NCI-H510A treated with DMSO at 0.1 percent for 48 hours (cell line): ENCODE measurements at regions not wholly inside any gene's neighbourhood (a gene's known extent, or its start where the extent isn't known, plus 50 kb on each side); places are given as distances from the start of the nearest gene placed in this dataset.
"Not testable (repeated sequence)": the region's sequence is repeated elsewhere in the genome, so short reads cannot be mapped to it uniquely, and the experiment has no call there.

Experiments
- DNase-seq: peaks from one replicate; lab custom pipeline; 2025; lab: John Stamatoyannopoulos, UW

DNA sequence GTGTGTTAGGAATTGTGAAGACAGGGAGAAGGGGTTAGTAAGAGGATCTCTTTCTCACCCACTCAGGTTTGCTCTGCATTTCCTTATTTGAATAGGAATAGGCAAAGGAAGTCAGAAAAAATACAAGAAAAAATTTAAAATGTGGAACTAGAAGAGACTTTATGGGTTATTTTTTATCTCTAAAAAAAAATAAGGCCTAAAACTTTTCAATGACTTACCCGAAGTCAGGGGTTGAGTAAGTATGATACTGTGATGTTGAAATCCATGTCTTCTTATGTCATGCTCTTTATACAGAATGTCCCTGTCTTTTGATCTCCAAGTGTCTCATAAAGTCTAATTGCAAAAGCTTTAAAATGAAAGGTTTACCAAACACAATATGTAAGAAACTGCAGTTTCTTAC lies 148.3 kb upstream of the PIK3R1 start:
- no peak for DNase-seq

DNA sequence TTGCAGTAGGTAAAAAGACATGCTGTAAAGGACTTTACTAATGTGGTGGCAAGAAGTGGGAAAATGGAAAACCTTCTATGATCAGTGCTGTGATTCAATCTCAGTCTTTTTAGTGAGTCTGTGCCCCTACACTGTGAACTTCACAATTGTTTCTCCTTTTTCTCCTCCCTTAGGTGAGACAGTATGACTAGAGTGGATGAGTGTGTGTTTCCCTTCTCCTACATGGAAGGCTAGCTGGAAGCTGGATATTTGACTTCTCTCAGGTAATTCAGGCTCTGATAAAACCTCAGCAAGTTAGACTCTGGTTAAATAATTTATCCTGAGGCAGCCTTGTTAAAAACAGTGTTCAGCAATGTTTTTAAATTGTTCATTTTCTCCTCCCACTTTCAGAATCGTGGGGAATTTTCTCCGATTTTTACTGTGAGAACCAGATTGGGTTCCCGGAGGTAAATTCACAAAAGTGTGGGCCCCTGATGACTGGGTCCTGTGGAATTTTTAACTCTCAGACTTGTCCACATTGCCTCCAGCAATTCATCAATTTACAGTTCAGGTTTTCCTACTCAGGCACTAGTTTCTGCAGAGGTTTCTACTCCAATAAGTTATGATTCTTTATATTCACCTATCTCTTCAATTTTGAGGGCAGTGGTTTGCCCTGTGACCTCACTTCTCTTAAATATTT lies 149.1 kb upstream of the PIK3R1 start:
- DNase-seq = no peak

DNA sequence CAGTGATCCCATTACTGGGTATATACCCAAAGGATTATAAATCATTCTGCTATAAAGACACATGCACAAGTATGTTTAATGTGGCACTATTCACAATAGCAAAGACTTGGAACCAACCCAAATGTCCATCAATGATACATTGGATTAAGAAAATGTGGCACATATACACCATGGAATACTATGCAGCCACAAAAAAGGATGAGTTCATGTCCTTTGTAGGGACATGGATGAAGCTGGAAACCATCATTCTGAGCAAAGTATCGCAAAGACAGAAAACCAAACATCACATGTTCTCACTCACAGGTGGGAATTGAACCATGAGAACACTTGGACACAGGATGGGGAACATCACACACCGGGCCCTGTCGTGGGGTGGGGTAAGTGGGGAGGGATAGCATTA lies 150.2 kb upstream of the PIK3R1 start:
- not testable (repeated sequence) for DNase-seq

DNA sequence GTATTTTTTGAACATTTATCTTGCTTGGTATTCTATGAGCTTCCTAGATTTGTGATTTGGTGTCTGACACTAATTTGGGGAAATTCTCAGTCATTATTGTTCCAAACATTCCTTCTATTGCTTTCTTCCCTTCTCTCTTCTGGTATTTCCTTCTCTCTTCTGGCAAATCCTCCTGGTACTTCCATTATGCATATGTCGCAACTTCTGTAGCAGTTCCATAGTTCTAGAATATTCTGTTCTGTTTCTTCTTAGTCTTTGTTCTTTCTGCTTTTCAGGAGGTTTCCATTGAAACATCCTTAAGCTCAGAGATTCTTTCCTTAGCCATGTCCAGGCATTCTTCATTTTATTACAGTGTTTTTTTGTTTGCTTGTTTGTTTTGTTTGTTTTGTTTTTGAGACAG lies 155.2 kb upstream of the PIK3R1 start:
- no peak for DNase-seq

DNA sequence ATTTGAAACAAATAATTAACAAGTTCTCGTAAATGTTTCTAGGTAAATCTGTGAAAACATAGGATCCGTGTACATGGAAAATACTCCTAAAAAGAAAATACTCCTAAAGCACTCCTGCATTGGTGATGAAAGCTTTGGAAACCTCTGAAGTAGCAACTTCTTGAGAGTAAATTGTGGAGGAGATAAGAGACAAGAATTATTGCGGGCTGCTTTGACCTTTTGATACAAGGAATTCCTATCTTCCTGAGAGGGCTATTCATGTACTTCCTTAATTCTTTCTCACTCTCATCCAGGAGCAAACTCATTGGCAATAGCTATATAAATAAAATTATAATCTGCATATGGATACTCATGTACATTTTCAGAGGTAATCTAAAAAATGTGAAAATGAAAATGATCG lies 158.4 kb upstream of the PIK3R1 start:
- no peak for DNase-seq

DNA sequence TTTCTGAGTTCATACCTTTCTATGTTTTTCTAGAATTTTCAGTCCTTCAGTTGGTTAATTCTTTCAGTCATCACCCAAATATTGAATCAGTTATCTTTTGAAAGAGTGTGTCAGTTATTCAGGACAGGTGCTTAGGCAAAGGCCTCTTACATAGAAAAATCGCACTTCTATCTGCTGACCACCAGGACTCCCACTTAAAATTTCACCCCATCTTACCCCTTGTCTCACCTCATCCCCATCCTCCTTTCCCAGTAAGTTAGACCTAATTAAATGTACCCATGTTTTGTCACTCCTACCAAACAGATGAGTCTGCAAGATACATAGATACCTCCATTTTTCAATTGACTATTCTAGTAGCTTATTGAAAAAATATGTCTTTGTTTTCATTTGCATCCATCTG lies 159.9 kb upstream of the PIK3R1 start:
- no peak for DNase-seq

DNA sequence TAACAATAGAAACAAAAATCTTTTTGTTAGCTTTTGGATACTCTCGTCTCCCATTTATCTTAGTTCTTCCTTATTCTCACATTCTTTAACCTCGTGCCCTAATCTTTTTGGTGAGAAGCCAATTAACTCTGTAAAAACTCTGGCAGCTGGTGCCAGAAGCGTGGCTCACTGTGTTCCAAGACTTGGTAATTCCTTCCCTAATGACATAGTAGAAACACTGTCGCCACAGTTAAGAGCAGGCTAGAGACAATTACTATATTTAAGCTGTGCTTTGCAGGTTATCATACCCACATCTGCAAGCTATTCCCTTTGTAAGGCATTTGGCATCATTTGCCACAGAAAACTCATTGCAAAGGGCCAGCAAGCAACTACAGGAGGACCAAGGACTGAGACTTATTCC lies 160.9 kb upstream of the PIK3R1 start:
- DNase-seq = no peak

DNA sequence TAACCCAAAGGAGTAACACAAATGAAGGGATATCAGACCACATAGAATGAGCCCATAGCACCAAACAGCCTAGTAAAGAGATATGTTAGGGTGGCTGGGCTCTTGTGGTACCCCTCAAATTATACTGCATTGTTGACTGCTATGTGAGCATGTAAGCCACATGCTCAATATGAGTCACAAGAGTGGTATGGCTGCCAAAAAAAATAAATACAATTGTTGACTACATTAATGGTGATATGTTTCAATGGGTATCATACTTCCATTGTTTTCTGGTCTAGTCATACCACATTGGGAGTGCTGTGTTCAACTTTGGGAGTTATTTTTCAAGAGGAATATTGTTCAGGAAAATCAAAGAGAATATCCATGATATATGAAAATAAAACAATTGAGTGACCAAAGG lies 162.4 kb upstream of the PIK3R1 start:
- no peak for DNase-seq

DNA sequence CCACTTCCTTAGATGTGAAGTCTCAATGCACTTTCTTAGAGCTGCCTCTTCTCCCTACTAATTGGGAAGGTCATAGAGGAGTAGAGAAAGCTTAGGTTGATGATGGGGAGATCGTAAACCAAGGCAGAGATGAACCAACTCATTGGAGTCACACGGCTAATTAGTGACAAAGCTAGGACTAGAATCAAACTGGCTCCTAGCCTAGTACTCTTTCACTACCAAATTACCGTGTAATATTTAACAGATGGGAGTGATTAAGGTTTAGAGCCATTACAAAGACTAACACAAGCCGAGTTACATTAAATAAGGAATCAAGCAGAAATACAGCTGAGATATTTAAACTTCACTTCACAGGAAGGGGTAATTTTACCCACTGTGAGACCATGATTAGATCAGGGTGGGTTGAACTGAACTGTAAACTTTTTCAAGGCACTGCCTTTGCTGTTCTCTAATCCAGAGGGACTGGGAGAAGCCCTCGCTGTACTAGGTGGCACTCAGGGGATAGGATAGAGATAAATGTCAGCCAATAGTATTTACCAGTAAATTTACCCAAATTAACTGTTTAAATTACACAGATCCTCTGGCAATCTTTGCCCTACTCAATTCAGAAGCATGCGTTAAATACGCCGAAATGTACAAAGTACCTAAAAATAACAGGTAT lies 166.4 kb upstream of the PIK3R1 start:
- no peak for DNase-seq

DNA sequence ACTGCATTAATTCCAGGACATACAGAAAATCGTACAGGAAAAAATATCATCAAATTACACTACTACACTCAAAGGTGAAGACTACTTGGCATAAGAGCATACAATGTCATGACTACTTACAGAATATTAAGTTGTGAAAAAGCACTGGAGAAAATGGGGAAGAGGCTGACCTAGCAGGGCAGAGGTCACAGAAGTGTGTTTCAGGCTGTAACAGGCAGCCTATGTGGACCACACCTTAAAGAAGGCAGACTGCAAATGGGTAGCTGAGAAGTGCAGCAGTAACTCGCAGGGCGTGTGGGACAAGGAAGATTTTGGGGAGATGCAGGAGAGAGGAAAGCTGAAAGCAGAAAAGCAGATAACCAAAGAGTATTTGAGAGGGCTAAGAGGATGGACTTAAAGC lies 167.0 kb upstream of the PIK3R1 start:
- no peak for DNase-seq

DNA sequence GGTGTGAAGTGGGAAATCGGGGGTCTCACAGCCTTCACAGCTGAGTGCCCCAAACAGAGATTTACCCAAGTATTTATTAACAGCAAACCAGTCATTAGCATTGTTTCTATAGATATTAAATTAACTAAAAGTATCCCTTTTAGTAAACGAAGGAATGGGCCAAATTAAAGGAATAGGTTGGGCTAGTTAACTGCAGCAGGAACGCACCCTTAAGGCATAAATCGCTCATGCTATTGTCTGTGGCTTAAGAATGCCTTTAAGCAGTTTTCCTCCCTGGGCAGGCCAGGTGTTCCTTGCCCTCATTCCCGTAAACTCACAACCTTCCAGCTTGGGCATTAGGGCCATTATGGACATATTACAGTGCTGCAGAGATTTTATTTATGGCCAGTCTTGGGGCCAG lies 167.5 kb upstream of the PIK3R1 start:
- not testable (repeated sequence) for DNase-seq

DNA sequence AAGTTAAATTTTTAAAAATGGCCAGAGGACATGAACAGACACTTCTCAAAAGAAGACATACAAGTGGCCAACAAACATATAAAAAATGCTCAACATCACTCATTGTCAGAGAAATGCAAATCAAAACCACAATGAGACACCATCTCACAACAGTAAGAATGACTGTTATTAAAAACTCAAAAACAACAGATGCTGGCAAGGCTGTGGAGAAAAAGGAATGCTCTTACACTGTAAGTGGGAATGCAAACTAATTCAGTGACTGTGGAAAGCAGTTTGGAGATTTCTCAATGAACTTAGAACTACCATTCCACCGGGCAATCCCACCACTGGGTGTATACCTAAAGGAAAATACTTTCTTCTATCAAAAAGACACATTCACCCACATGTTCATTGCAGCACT lies 168.5 kb upstream of the PIK3R1 start:
- DNase-seq = no peak

DNA sequence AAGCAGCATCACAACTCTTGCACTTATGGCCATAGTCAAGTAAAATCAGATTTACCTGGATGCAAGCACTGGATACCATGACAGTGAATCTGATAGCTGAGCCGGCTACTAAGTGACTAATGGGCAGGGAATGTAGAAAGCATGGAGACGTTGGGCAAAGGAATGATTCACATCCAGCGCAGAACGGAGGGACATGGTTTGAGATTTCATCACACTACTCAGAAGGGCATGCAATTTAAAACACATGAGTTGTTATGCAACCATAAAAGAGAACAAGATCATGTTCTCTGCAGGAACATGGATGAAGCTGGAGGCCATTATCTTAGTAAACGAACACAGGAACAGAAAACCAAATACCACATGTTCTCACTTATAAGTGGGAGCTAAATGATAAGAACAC lies 169.1 kb upstream of the PIK3R1 start:
- no peak for DNase-seq

DNA sequence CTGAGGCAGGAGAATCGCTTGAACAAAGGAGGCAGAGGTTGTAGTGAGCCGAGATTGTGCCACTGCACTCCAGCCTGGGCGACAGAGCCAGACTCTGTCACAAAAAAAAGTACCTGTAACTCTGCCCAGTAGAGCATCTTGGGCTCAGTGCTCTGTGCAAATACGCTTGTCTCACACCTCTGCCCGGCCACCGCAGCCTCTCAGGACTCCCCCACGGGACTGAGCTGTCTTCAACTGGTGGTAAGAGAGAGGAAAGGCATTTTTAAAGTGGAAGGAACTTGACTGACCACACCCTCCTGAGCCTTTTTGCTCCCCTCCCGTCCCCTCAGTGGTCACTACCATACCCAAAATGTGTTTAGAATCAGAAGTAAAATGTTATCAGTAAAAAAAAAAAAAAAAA lies 174.3 kb upstream of the PIK3R1 start:
- no peak for DNase-seq

DNA sequence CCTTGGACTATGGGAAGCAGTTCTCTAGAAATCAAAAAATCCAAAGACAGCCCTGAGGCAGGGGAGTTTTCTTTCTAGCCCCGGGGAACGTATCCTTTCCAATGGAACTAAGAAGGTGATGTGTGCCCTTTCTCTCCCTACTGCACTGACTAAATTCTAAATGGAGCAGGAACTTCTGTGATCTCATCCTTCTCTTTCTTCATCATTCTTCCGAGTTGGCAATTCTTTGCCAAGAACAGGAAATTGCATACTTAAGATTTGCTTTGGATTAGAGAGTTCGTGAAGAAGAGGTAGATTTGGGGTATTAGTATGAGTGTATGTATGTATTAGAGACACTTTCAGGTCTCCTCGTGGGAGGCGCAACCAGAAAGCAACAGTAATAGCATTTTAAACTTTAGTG lies 178.0 kb upstream of the PIK3R1 start:
- no peak for DNase-seq

DNA sequence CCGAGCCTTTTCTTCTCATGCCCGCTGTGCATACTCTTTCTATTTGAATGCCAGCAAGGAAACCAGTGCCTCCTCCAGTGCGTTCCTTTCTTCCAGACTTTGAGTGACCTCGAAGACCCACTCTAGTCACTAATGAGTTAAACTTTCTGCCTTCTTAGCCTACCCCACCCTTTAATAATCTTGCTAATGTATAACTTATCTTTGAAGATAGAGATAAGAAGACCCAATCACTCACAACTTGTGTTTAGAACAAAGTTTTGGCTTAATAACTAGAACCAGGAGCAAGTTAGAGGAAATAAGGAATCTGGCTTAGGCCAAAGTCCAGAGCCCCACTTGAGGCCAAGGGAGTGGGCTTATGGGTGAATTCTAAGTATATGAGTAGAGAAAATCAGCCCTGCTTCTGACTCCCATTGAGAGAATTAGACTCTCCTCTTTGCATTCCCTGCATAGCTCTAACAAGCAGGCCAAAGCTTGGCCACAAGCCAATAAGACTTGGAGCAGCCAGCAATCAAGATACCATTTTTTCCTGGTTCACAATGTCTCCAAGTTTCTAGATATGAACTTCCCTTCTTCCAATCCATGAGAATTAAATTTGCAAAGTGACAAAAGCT lies 181.5 kb upstream of the PIK3R1 start:
- no peak for DNase-seq

DNA sequence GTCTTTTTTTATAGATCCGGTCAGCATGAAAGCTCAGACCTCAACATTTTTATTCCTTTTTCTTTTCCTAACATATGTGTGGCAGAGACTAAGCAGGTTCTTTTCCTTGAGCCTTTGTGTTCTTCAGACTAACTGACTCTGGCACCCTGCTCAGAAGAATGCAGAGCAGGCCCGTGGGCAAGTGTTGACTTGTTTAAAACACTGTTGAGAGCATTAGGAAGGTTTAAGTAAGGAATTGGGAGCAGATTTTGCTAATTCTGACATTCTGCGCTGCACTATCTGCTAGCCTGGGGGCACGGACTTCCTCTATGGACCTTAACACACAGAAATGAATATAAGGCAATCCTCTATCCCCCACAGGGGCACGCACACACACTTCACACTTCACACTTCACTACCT lies 182.5 kb upstream of the PIK3R1 start:
- no peak for DNase-seq

DNA sequence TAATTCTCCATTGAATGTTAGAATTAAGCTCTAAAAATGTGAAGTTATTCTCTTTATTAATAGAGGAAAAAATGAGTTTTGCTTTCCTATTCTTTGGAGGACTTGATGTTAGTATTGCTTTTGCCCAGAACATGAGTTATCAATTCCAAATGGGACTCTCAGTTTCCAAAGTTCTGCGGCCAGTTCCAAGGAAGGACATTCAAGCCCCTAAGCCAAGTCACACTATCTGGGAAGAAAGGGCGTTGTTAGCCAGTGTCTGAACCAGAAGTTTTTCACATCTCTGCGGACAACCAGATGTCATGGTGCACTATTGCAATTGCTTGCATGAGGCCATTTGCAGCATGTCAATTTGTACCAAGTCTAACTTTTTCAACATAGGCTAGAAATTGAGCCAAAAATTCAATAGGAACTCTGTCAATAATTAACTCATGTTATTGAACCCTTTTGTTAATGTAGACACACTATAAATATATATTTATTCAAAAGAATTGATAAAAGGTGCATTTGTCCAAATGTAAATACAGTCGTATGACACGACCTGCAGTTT lies 183.3 kb upstream of the PIK3R1 start:
- no peak for DNase-seq

DNA sequence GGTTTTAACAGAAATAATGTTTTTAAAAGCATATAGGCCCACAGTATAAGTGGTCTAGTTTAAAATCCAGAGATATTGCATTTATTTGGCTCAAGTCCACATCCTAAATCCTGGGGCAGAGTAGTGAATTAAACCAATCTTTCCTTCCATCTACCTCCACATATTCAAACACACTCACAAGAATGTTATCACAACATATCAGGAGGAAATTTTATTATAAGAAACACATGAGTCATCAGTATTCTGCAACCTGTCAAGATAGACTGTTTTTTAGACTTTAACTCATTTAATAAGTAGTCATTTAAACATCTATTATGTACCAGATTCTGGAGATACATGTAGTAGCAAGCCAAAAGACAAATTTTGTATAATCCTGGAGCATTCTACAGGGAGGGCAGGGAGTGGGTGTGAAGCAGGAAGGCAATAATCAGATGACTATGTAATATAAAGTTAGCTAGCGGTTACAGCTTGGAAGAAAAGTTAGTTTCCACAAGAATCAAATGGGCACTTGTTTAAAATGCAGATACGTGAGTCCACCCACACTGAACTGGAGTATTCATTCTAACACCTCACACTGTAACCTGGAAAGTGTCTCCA lies 187.3 kb upstream of the PIK3R1 start:
- no peak for DNase-seq

DNA sequence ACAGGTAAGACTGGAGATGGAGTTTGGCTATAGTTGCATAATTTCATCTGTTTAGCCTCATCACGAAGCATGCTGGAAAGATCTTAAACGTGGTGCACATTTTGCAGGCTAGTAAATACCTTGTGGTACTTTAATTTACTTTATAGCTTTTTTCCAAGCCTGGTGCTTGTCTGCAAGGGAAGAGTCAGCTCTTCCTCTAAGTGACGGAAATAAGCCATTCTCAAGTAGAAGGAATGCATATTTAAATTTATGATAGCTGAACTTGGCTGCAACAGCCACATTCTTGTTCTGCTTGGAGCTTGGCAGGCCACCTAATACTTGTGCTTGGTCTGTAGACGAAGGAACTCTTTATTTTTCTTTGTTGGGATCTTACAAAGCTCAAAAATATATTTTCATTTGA lies 188.0 kb upstream of the PIK3R1 start:
- no peak for DNase-seq

DNA sequence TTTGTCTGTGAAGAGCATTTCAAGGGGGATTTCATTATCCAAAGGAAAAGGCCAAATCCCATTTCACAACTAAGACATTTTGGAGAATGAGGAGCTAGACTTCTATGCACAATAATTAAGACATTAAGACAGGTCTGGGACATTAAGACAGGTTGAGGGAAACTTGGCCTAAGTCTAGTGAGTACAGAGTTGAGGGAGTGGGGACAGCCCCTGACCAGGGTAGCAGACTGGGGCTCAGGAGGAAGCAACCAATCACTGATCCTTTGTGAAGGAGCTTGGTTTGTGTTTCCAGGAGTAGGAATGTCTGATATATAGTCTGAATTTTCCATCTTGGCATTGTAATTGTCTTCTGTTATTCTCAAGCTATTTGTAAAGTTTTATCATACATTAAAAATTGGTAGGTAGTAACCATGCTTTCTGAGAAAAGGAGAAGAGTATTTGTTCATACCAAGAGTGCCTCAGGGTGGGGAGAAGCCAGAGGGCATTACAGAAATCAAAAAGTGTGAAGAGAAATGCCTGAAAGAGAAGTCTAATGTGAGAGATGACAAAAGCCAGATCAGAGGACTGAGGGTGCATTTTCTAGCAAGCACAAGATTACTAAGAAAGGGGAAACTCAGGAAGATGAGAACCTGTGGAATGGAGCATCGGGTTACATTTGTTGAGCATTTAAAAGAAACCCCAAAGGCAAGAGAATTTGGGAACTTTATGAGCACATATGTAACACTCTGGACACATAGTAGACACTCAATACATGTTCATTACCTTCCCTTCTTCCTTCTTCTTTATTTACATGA lies 189.3 kb upstream of the PIK3R1 start:
- DNase-seq = no peak

DNA sequence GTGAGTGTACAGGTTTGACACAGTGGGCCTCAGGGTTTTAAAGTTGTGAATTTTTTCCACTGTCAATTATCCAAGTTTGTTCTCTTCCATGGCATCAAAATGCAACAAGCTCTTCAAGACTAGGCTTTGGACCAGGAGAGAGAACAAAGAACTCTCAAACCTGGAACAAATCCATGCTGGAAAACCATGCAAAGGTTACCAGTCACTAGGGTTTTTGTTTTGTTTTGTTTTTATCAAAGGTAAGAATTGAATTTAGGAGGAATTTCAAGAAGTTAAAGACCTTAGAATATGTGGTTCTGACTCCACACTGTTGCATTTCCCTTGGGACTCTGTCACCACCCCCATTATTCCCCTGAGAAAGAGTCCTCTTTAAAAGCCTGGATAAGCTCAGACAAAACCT lies 191.1 kb upstream of the PIK3R1 start:
- no peak for DNase-seq
